TTC549 (cell line): ENCODE measurements at regions not wholly inside any gene's neighbourhood (a gene's known extent, or its start where the extent isn't known, plus 50 kb on each side); places are given as distances from the start of the nearest gene placed in this dataset.

Experiments
- FAIRE-seq: peaks from 2 replicates; lab custom pipeline; 2012; peaks lifted over from hg19 to GRCh38; lab: Jason Lieb, UNC

DNA sequence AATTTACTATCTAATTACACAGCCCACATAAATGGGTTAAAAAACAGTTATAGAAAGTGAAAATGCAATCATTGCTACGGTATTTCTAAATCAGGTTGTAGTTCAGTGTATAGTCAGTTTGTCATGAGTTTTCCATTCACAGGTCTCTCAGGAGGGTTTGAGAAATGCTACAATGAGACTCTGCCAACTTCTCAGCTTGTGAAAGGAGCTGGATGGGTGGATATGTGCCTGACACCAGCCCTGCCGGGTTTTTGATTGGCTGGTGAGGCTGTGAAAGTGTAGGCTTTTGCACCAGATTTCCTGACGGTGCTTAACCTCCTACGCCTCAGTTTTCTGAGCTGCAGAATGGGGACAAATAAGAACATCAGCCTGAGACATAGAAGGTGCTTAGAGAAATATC, 102.6 kb upstream of the SMIM21 start:
- FAIRE-seq = no peak

DNA sequence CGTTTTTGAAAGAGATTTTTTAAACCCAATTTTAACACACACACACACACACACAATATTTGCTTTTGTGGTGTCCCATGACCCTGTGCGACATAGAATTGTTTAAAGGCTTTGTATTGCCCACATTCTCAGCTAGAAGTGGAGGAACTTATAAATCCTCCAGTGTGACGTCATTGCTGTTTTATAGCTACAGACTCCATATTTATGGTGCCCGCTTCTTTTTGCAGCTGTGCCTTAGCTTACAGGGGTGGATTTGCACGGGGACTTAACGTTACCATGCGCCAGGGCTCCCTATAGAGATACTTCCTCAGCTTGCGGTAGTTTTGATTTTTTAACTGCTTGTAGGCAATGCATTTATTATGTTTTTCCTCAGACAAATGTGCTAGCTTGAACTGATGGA, 101.9 kb upstream of the SMIM21 start:
- no peak for FAIRE-seq

DNA sequence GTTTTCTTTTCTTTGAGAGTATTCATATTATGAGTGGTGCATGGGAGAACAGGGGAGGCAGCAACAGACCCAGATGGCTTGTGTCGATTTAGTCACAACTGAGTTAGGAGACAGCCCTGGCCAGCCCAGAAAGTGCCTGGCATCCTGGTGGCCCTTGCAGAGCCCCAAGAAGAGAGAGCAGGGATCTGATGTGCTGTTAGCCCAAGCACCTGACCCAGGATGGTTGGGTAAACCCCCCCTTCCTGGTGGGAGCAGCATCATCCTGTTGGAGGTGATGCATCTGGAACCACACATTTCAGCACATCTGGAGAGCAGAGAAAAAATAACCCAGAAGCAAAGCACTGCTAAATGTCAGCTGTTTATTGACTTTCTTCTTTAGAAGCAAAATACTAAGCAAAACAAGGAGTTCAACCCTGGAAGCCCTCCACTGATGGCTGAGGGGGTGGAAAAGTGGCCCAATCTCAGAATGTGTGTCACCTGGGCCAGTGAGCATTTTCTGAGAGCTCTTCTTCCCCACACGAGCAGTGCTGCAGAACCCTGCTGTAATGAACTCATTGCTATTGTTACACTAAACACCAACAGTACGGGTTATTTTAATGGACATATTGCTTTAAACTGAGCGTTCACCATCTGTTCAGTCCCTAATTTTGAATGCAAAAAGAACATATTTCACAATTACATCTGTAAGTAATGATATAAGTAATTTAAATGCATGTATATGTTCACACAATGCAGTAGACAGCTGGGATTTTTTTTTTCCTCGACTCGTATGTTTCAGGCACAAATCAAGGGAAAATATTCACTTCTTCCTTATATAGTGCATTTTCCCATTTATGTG, 100.6 kb upstream of the SMIM21 start:
- FAIRE-seq = no peak

DNA sequence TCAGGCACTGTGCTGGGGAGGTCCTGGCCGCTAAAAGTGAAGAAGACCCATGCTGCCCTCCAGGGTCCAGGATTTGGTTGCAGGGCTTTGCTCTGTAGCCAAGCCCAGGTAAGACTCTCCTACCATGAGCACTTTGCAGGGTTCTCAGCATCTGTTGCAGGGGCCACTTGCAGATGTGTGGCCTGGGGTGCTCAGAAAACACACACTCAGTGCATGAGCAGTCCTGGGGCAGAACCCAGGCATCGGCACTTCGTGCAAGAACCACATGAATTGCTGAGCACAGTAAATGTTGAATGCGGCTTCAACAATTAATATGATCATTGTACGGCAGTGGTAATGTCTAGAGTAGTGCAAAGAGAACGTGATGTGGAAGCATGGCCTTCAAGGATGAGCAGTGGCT, 98.5 kb upstream of the SMIM21 start:
- FAIRE-seq = no peak

DNA sequence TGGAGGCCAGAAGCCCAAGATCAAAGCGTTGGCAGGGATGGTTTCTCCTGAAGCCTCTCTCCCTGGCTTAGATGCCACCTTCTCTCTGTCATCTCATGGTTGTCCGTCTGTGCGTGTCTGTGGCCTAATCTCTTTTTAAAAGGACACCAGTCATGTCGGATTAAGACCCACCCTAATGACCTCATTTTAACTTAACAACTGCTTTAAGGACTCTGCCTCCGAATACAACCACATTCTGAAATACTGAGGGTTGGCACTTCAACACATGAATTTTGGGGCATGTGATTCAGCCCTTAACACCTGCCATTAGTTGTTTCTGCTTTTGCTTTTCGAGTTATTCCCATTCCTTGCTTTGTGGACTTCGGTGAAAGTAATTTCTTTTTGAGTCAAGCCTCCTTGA, 97.8 kb upstream of the SMIM21 start:
- no peak for FAIRE-seq

DNA sequence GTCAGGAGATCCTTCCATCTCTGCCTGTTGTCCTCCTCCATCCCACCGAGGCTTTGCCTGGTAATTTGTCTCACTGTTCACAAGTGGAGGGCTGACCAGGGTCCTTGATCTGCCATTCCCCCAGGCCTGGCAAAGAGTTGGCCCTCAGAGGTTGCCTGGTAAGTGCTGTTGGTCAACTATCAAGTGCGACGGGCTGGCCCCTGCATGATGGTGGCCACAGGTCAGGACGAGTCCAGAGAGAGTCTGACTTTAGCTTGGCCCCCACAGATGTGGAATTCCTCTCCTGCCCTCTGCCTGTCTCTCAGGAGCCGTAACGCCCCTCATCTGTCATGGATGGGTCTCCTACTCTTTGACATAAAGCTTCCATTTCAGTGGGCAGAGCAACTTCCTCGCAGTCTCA, 97.3 kb upstream of the SMIM21 start:
- FAIRE-seq = no peak

DNA sequence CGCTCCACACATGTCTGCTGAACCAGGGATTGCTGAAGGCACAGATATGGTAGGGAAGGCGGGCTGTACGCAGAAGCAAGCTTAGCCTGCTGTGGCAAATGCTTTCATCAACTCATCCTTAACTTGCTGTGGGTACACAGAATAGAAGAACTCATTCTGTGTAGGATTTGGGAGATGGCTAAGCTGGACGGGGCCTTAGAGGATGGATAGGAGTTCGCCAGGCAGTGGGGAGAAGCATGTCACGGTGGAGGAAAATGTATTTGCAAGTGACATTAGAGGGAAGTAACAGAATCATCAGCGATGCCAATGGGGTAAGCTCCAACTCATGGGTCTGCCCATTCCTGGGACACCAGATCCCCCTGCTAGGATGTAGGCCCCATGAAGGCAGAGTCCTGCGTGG, 96.7 kb upstream of the SMIM21 start:
- FAIRE-seq = no peak

DNA sequence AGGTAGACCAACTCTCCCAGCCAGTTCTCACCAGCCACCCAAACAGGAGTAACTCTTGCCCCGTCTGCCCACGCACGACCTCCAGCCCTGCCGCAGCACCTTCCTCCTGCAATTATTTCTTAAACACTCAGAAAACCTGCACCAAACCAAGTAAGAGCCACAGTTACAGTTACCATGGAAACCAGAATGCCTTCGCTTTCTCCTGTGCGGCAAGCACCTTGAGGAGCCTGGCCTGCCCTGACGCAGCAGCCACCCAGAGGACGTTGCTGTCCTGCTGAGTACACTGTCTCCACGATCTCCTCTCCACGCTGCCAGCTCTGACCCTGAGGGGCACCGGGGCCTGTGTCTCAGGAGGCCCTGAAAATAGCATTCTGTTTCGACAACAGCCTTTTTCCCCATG, 94.3 kb upstream of the SMIM21 start:
- FAIRE-seq = no peak

DNA sequence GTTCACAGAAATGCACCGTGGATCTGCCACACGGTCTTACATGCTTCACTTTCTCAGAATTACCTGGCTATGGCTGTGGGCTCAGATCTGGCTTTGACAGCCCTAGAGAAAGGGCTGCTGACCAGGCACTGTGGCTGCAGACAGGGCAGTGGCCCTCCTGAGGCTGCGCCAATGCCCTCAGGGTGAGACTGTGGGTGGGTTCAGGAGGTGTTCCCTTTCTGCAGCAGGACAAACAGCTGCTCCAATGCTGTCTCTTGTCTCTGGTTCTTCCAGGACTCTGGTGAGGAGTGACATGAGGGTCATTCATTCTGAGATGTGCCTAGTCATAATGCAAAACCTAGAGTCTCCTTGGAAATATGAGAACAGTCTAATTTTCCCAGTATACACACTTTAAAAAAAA, 90.5 kb upstream of the SMIM21 start:
- no peak for FAIRE-seq

DNA sequence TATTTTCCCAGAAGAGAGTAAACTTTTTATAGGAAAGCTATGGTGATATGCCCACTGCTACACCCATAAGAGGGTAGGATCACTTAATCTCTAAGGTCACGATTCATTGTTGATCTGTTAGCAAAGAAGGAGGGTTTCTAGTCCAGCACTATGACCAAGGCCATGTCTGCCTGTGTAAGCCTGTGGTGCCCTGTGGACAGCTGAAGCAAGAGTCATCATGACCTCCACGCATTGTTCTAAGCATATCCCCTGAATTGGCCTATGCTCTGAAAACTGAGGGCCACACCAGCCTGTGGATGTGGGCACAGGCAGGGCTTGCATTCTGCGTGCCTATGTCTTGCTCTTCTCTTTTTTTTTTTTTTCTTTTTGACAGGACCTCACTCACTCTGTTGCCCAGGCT, 89.8 kb upstream of the SMIM21 start:
- no peak for FAIRE-seq

DNA sequence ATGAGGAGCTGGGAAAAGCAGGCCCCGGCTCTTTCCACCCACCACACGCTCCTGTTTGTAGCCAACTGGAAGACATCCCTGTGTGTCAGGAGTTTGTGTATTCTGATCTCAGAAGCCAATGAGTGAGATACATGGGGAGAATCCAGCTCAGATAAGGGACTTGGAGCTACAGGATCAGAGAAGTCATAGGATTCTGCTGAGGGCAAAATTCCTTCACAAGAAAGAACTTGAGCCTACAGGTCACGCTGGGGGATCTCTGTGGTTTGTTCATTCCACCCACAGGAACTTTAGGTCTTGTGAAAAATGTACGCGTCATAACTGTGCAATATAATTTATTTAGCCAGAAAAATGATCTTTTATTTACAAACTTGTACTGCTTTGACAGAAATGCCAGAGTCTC, 80.1 kb upstream of the SMIM21 start:
- no peak for FAIRE-seq

DNA sequence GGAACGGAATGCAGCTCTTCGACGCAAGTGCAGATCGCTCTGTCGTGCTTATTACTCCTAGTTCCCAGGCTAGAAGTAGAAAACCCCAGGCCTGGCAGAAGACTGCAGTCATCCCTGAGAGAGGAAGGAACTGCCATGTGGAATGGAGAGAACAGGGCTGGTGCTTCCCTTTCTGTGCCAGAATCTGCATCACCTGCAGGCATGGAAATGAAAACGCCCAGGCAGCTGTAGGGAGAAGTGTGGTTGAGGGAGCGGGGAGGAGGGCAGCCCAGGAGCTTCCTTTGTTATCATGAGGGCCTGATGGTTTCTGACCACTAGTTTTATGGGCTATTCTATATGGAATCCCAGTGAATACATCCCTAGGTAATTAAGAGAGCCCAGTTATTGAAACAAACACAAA, 79.4 kb upstream of the SMIM21 start:
- FAIRE-seq = no peak

DNA sequence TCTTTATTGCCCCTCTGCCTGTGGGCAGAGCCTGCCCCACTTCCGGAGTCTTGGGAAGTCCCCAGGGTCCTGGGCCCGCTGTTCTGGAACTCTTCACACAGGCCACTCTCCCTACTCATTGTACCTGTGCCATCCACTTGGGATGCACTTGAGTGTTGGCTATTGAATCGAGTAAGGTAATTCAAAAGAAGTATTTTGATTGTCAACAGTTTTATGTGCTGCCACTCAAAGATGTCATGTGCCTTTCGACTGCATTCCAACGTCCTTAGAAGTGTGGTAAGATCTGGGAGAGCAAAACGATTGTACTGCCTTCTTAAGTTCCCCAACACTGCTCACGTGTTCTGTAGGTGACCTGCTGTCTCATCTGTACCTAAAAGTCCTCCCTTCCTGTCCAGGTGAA, 77.0 kb upstream of the SMIM21 start:
- FAIRE-seq = no peak

DNA sequence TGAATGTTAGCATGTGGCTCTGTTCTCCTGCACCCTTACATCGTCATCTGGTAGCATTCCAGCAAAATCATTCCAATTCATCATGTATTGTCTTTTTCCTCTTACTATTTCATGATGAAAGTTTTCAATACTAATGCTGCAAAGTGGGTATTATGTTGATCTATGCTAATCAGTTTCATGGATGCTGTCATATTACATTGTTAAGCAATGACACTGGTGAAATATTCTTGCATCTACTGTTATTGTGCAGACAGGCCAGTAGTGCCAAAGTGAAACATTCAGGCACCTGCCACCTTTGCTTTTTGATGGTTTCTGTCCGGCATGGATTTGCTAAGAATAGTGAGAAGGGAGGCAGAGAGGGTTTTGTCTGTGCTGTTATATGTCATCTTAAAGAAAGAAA, 76.1 kb upstream of the SMIM21 start:
- no peak for FAIRE-seq

DNA sequence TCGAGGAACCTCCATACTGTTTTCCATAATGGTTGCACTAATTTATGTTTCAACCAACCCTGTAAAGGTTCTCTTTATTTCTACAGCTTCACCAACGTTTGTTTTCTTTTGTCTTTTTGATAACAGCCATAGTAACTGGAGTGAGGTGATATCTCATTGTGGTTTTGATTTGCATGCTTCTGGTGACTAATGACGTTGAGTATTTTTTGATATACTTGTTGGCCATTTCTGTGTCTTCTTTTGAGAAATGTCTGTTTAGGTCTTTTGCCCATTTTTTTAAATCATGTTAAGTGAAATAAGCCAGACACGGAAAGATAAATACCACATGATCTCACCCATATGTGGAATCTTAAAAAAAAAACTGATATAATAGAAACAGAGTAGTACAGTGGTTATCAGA, 74.8 kb upstream of the SMIM21 start:
- no peak for FAIRE-seq

DNA sequence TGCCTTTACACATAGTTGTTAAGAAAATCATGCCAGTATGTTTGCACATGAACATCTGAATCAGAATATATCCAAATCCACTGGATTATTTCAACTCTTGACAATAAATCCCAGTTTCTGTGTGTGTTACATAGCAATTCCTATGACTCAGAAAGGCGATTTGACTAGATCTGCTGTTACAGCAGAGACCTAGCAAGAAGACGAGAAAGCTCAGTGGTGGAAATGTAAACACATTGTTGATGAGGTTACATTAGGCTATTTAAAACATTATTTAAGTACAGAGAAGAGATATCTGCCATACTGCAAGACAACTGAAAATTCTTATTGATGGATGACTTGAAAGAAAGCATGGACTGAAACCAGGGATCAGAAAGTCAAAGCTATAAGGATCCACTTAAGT, 73.0 kb upstream of the SMIM21 start:
- FAIRE-seq = no peak

DNA sequence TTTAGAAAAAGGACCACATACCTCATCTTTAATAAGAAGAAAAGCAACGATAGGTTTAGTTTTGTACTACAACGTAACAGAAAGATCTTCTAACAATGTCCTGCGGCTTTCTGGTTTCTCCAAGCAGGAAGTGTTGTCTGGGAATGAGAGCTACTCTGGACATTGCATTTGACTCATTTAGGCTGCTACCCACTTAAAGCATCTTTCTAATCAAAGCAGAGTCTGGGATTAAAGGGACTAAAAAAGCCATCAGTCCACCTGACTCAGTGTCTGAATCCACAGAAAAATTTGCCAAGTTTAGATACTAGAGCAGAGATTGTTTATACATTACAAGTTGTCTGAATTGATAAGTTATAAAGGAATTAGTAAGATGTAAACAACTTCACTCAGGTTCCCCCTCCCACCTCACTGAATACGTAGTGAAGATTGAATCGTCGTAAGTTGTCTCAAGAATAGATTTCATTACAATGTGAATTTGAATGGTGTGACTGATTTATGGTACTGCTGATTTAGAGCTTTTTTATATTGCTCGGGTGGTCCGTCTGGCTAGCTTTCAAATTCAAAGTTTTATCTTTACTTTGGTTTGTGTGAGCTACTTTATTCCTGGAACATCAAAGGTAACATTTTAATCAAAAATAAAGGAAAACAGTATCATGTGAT, 70.2 kb upstream of the SMIM21 start:
- FAIRE-seq = no peak

DNA sequence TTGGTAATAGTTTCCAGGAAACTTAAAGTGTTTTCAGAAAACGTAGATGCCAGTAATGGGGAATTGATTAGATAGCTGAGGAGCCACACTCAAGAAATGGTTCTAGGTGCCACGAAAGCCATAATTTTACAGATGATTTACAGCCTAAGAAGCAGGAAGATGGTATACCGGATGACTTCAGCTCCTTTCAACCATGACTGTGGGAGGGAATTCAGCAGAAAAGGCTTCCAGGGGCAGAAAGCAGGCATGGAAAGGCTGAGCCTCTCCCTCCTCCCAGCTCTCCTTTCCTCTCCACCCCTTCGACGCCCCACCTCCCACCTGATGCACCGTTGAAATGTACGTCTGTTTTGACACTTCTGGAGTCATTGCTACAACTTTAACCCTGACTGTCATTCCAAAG, 68.6 kb upstream of the SMIM21 start:
- no peak for FAIRE-seq

DNA sequence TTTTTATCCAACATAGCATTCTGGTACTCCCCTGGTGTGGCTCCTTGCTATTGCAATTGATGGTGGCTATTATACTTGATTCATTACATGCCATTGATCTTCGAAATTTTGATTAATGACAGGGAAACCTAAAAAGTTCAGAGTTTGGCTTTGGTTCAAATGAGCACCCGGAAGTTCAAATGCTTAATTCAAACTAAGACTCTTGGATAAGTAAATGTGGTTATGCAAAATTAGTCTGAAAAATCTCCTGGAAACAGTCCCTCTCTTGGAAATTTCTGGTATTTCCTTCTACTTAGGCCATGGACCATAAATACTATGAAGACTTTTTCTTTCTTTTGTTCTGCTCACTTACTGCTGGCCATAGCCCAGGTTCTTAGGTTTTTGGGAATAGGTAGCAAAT, 65.3 kb upstream of the SMIM21 start:
- FAIRE-seq = no peak

DNA sequence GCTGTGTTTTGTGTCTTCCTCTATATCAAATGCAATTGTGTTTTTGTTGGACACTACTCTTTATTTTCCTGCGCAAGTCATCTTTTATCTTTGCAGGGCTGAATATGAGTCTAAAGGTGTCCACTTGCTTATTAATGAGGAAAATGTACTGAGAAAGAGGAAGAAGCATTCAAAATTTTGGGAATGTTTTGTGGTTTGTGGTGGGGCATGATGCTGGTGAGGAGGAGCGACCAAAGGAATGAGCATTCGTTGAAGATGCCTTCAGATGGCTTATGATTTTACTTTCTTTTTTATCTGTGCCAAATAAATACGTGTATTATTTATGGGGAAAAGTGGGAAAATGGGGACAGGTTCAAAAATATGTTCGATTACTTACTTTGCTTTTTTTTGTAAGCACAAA, 63.9 kb upstream of the SMIM21 start:
- no peak for FAIRE-seq

DNA sequence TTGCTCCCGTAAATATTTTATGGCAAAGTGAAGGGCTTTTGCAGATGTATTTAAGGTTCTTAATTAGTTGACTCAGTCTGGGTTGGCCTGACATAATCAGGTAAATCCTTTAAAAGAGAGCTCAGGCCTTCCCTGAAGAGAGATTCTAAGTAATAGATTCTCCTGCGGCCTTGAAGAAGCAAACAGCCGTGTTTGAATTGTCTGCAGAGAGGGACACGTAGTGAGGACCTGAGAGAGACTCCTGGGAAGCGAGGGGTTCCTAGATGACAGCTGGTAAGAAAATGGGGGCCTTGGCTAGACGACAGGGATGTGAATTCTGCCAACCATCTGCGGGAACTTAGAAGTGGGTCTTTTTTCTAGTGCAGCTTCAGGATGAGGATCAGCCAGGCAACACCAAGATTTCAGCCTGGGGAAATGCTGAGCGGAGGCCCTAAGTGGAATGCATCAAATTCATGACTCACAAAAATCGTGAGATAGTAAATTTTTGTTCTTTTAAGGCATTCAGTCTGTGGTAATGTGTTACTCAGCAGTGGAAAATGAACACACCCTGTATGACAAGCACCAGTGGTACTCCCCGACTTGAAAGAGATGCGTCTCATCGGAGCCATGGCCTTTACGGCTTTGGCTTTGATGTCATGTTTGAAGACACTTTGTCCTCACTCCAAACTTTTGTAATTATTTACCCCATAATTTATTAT, 62.1 kb upstream of the SMIM21 start:
- no peak for FAIRE-seq

DNA sequence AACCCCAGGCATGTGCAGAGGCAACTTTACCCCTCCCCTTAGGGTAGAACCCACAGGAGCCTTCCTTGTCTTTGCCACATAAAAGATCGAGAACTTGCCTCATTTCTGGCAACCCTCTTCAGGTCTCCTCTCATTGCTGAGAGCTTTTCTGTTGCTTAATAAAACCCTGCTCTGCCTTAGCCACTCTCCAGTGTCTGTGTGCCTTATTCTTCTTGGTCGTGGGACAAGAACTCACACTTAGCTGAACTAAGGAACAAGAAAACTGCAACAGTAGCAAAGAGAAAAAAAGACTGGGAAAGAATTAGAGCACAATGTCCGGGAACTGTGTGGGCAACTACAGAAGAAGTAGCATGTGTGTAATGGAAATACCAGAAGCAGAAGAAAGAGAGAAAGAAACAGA, 56.2 kb upstream of the SMIM21 start:
- no peak for FAIRE-seq

DNA sequence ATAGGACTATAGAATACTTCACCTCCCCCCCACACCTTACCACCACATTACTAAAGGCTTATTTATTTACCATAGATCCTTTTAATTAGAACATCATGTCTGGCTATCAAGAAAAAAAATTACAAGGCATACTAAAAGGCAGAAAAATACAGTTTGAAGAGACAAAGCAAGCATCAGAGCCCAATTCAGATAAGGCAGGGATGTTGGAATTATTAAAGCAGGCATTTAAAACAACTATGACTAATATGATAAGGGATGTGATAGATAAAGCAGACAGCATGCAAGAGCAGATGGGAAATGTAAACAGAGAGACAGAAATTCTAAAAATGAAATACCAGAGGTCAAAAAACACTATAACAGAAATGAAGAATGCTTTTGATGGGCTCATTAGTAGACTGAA, 55.4 kb upstream of the SMIM21 start:
- FAIRE-seq = no peak

DNA sequence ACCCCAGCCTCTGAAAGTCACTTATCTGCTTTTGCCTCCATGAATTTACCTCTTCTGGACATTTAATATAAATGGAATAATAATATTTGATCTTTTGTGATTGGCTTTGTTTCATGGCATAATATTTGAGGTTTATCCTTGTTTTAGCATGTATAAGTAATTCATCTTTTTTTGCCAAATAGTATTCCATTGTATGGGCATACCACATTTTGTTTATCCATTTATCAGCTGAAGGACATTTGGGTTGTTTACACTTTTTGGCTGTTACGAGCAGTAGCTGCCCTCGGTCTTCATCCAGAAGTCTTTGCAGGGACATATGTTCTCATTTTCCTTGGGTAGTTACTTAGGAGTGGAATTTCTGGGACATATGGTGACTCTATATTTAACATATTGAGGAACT, 53.0 kb upstream of the SMIM21 start:
- FAIRE-seq = no peak
